BE2C (cell line): ENCODE measurements at regions not wholly inside any gene's neighbourhood (a gene's known extent, or its start where the extent isn't known, plus 50 kb on each side); places are given as distances from the start of the nearest gene placed in this dataset.

Source experiments
- DNase-seq: peaks from one replicate; pipeline ENCODE4 v3.0.0-alpha.2; 2020
- H3K27me3 ChIP-seq: fragments of 250-450 bp; sonication (Bioruptor Pico); 2 replicates; pipeline ENCODE4 v1.5.1; 2020; ENCODE audit warnings: mild to moderate bottlenecking
- H3K36me3 ChIP-seq: fragments of 250-450 bp; sonication (Bioruptor Pico); 2 replicates; pipeline ENCODE4 v1.5.1; 2020; ENCODE audit warnings: mild to moderate bottlenecking
- H3K4me1 ChIP-seq: fragments of 250-450 bp; sonication (Bioruptor Pico); 2 replicates; pipeline ENCODE4 v1.5.1; 2020
- H3K4me3 ChIP-seq: 2 replicates; pipeline ENCODE4 v1.5.1; 2011; ENCODE audit warnings: low read depth, low read length
- H3K9me3 ChIP-seq: fragments of 250-450 bp; sonication (Bioruptor Pico); 2 replicates; pipeline ENCODE4 v1.5.1; 2020
- TF ChIP-seq, protein P1 (sequence below): IDR thresholded peaks from 2 replicates; pipeline ENCODE4 v1.5.1; 2012; ENCODE audit warnings: mild to moderate bottlenecking, low read depth, low read length

DNA sequence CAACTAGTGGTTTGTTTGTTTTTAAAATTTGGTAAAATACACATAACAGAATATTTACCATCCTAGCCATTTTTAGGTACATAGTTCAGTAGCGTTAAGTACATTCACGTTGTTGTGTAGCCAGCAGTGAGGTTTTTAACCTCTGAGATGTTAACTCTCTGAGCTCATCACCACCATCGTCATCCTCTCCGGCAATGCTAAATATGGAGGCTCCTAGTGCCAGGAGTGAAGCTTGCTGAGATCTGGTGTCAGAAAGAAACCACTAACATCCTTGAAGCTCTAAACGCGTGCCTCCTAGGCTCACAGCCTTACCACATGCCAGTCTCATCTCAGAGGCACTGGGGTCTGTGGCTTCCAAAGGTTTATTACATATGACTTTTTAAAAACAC lies 330.2 kb upstream of the B3GAT1 start:
- no peaks in the 10 kb centered on the region for H3K36me3 ChIP-seq
- H3K27me3 ChIP-seq: no peaks in the 10 kb centered on the region
- no peak overlapping the region for H3K4me3 ChIP-seq
- no peaks in the 10 kb centered on the region for H3K9me3 ChIP-seq
- TF ChIP-seq, protein P1, sequence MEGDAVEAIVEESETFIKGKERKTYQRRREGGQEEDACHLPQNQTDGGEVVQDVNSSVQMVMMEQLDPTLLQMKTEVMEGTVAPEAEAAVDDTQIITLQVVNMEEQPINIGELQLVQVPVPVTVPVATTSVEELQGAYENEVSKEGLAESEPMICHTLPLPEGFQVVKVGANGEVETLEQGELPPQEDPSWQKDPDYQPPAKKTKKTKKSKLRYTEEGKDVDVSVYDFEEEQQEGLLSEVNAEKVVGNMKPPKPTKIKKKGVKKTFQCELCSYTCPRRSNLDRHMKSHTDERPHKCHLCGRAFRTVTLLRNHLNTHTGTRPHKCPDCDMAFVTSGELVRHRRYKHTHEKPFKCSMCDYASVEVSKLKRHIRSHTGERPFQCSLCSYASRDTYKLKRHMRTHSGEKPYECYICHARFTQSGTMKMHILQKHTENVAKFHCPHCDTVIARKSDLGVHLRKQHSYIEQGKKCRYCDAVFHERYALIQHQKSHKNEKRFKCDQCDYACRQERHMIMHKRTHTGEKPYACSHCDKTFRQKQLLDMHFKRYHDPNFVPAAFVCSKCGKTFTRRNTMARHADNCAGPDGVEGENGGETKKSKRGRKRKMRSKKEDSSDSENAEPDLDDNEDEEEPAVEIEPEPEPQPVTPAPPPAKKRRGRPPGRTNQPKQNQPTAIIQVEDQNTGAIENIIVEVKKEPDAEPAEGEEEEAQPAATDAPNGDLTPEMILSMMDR: no peak
- no peak for DNase-seq
- no peaks in the 10 kb centered on the region; the same call in 1 of the 2 replicates for H3K4me1 ChIP-seq

GRCh38 chr11:134741453-134742223 lies 329.6 kb upstream of the B3GAT1 start:
- H3K9me3 ChIP-seq: no peaks in the 10 kb centered on the region
- H3K4me1 ChIP-seq: no peaks in the 10 kb centered on the region; the same call in 1 of the 2 replicates
- H3K4me3 ChIP-seq: no peak overlapping the region
- H3K36me3 ChIP-seq: no peaks in the 10 kb centered on the region
- no peak for DNase-seq
- no peaks in the 10 kb centered on the region for H3K27me3 ChIP-seq
- TF ChIP-seq, protein P1: no peak

- H3K27me3 ChIP-seq: no peaks in the 10 kb centered on the region
- no peaks in the 10 kb centered on the region; the same call in 1 of the 2 replicates for H3K4me1 ChIP-seq
- H3K36me3 ChIP-seq: no peaks in the 10 kb centered on the region
- H3K4me3 ChIP-seq: no peak overlapping the region
- TF ChIP-seq, protein P1: no peak
- no peak for DNase-seq
- no peaks in the 10 kb centered on the region for H3K9me3 ChIP-seq
Measured at GRCh38 chr11:134740590-134741261, 328.7 kb upstream of the B3GAT1 start.

- TF ChIP-seq, protein P1: no peak
- DNase-seq: no peak
- Histone ChIP-seq H3K27me3 (peaks cover 3% of the 10 kb centered on the region; the same call in 1 of the 2 replicates), H3K4me3 (no peak overlapping the region), H3K36me3 (no peaks in the 10 kb centered on the region), H3K9me3 (no peaks in the 10 kb centered on the region), H3K4me1 (no peaks in the 10 kb centered on the region; the same call in 1 of the 2 replicates)
Measured at GRCh38 chr11:134739136-134739535, 327.1 kb upstream of the B3GAT1 start.

DNA sequence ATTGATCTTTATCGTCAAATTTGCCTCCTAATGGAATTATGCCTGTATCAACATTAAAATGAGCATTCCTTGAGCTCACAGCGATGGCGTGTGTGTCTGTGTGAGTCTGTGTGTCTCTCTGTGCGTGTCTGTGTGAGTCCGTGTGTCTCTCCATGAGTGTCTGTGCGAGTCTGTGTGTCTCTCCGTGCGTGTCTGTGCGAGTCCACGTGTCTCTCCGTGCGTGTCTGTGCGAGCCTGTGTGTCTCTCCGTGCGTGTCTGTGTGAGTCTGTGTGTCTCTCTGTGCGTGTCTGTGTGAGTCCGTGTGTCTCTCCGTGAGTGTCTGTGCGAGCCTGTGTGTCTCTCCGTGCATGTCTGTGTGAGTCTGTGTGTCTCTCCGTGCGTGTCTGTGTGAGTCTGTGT lies 326.5 kb upstream of the B3GAT1 start:
- Histone ChIP-seq H3K27me3 (peaks cover 3% of the 10 kb centered on the region; the same call in 1 of the 2 replicates), H3K36me3 (no peaks in the 10 kb centered on the region), H3K9me3 (no peaks in the 10 kb centered on the region), H3K4me1 (no peaks in the 10 kb centered on the region; the same call in 1 of the 2 replicates), H3K4me3 (no peak overlapping the region)
- TF ChIP-seq, protein P1: no peak
- no peak for DNase-seq
